Tibial nerve (tissue), 3 donors: ENCODE measurements at regions not wholly inside any gene's neighbourhood (a gene's known extent, or its start where the extent isn't known, plus 50 kb on each side); places are given as distances from the start of the nearest gene placed in this dataset.

Experiments
- CTCF ChIP-seq, 5 experiments: fragments of 200-600 bp in 3 of 5; fragments of 450-650 bp in 2 of 5; sonication (generic) in 3 of 5; IDR thresholded peaks; one replicate each; pipeline ENCODE4 v1.5.1; 2016 to 2019; ENCODE audit warnings: antibody characterized with exemption in 5 of 5, mild to moderate bottlenecking in 3 of 5, moderate library complexity in 2 of 5
- POLR2A ChIP-seq, 2 donors: fragments of 450-650 bp; IDR thresholded peaks; one replicate each; pipeline ENCODE4 v1.6.1; 2017; ENCODE audit warnings: antibody characterized with exemption in 2 of 2, mild to moderate bottlenecking in 2 of 2, moderate library complexity in 2 of 2

- TF ChIP-seq CTCF (IDR thresholded peaks at IDR 0.05) (no peak), POLR2A (IDR thresholded peaks at IDR 0.05) (no peak)
Observed at GRCh38 chr18:27717816-27718215, 459.1 kb downstream of the CDH2 start.
